ENCODE measurements at regions not wholly inside any gene's neighbourhood (a gene's known extent, or its start where the extent isn't known, plus 50 kb on each side); places are given as distances from the start of the nearest gene placed in this dataset.
"Not testable (repeated sequence)": the region's sequence is repeated elsewhere in the genome, so short reads cannot be mapped to it uniquely, and the experiment has no call there.

GRCh38 chr10:45056806-45057205 is 56.1 kb downstream of the ZNF22 start:
- DNase-seq, result not testable (repeated sequence)

GRCh38 chr10:45058580-45058979 is 57.9 kb downstream of the ZNF22 start:
- DNase-seq, result no peak

GRCh38 chr10:45058992-45059561 is 58.4 kb downstream of the ZNF22 start:
- DNase-seq, result no peak

GRCh38 chr10:45059632-45060031 is 58.9 kb downstream of the ZNF22 start:
- DNase-seq, result no peak

- no peak for DNase-seq
These were observed 61.3 kb downstream of the ZNF22 start for GRCh38 chr10:45061982-45062381.

GRCh38 chr10:45063591-45064231 is 63.0 kb downstream of the ZNF22 start:
- no peak for DNase-seq

- DNase-seq, result no peak
These were observed 64.3 kb downstream of the ZNF22 start for GRCh38 chr10:45064998-45065397.

- peak; percentile 3 for DNase-seq
These were observed 70.5 kb downstream of the ZNF22 start for GRCh38 chr10:45071043-45071813.

GRCh38 chr10:45075216-45075615 is 74.5 kb downstream of the ZNF22 start:
- DNase-seq, result no peak

- no peak for DNase-seq
These were observed 75.2 kb downstream of the ZNF22 start for GRCh38 chr10:45075826-45076380.

- no peak for DNase-seq
These were observed 76.2 kb downstream of the ZNF22 start for GRCh38 chr10:45076891-45077290.

GRCh38 chr10:45080331-45080730 is 79.6 kb downstream of the ZNF22 start:
- DNase-seq, result no peak

GRCh38 chr10:45082176-45082575 is 81.5 kb downstream of the ZNF22 start:
- no peak for DNase-seq

GRCh38 chr10:45091968-45092367 is 91.2 kb downstream of the ZNF22 start:
- no peak for DNase-seq

GRCh38 chr10:45093945-45094344 is 93.2 kb downstream of the ZNF22 start:
- DNase-seq, result no peak

GRCh38 chr10:45095286-45095685 is 94.6 kb downstream of the ZNF22 start:
- no peak for DNase-seq

- DNase-seq, result no peak
These were observed 95.3 kb downstream of the ZNF22 start for GRCh38 chr10:45096001-45096400.

- DNase-seq, result no peak
These were observed 99.7 kb downstream of the ZNF22 start for GRCh38 chr10:45100429-45100828.

- DNase-seq, result no peak
These were observed 104.0 kb downstream of the ZNF22 start for GRCh38 chr10:45104674-45105073.

GRCh38 chr10:45105309-45105708 is 104.6 kb downstream of the ZNF22 start:
- not testable (repeated sequence) for DNase-seq

GRCh38 chr10:45106236-45106856 is 105.6 kb downstream of the ZNF22 start:
- no peak for DNase-seq

- DNase-seq, result no peak
These were observed 110.8 kb downstream of the ZNF22 start for GRCh38 chr10:45111509-45111908.

- not testable (repeated sequence) for DNase-seq
These were observed 117.2 kb downstream of the ZNF22 start for GRCh38 chr10:45117940-45118339.
